Mucosa of descending colon (tissue), 3 donors: ENCODE measurements at regions not wholly inside any gene's neighbourhood (a gene's known extent, or its start where the extent isn't known, plus 50 kb on each side); places are given as distances from the start of the nearest gene placed in this dataset.

Source experiments
- ATAC-seq: fragments of 200-7000 bp; cut with Tn5 transposase; one replicate; pipeline ENCODE4 v1.9.1; 2020; ENCODE audit warnings: mild to moderate bottlenecking, moderate library complexity
- DNase-seq, 3 donors: peaks; one replicate each; pipeline ENCODE4 v3.0.0-alpha.2; 2020
- H3K36me3 ChIP-seq: fragments of 200-600 bp; one replicate; pipeline ENCODE4 v1.8.0; 2021; ENCODE audit warnings: low read depth, mild to moderate bottlenecking
- H3K4me1 ChIP-seq: fragments of 200-600 bp; one replicate; pipeline ENCODE4 v1.8.0; 2021; ENCODE audit warnings: low read depth, mild to moderate bottlenecking
- H3K4me3 ChIP-seq: fragments of 200-600 bp; one replicate; pipeline ENCODE4 v1.8.0; 2021; ENCODE audit warnings: mild to moderate bottlenecking
- H3K9me3 ChIP-seq: fragments of 200-600 bp; one replicate; pipeline ENCODE4 v1.8.0; 2021; ENCODE audit warnings: mild to moderate bottlenecking
- CTCF ChIP-seq: fragments of 200-600 bp; IDR thresholded peaks from one replicate; pipeline ENCODE4 v1.8.0; 2022; ENCODE audit warnings: antibody characterized with exemption, mild to moderate bottlenecking
- intact Hi-C, 2 donors: fragments of 100-400 bp; cut with DNase I in 1 of 2; cut with micrococcal nuclease in 1 of 2; formaldehyde crosslinking; loops; one replicate each; pipeline versions ENCODE4 v1.11.0 to v1.11.1; 2022; cut with DNase I, micrococcal nuclease
- donor health status: DM: no; HTN: no; CAD: no; lungs with moderate emphysema.
- donor health status: DM: no; HTN: no; CAD: no.
- donor health status: DM: no; HTN: yes; CAD: no.

DNA sequence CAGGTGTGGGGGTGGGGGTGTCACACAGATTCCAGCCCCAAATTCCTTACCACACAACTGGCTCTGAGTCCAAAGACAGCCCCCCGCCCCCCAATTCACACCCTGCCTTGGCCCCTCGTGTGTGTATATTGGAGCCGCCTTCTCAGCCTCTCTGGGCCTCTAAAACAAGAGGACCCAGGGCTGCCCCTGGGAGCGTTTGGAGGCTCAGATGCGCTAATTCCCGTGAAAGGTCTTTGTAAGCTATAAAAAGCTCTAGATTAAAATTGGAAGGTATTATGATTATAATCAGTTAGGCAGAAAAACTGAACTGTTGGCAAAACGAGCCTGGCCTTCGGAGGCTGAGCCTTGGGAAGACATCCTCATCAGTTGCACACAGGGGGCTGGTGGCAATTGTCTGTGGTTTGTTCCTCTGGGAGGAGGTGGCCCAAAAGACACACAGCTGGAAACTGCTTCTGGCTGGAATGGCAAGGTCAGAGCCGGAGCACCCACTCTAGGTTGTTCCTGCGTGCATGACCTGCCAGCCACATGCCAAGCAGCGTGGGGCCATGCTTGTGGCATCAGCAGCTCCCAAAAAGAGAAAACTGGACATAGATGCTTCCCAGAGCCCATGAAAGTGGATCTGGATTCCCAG lies 118.5 kb downstream of the PHETA1 start:
- intact Hi-C loops, result no loop called here
- H3K36me3 ChIP-seq, result no peaks in the 10 kb centered on the region

DNA sequence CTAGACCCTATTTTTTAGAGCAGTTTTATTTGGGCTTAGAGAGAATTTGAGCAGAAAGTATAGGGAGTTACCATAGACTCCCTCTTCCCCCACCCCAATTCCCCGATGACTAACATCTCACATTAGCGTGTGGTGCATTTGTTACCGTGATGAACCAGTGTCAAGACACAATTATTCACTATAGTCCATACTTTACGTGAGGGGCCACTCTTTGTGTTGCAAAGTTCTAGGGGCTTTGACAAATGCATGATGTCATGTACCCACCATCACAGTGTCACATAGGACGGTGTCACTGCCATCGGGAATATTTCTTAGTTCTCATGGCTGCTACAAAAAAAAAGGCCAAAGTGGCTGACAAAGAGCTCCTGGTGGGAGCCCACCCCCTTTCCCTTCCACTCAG lies 119.1 kb downstream of the PHETA1 start:
- intact Hi-C loops, result no loop called here
- Histone ChIP-seq H3K4me1 (no peaks in the 10 kb centered on the region), H3K36me3 (no peaks in the 10 kb centered on the region), H3K4me3 (no peak overlapping the region), H3K9me3 (no peaks in the 10 kb centered on the region)
- DNase-seq (no peak), ATAC-seq (no peak)
- TF ChIP-seq CTCF, result no peak

More for the DNA sequence above, 118.5 kb downstream of the PHETA1 start:
- DNase-seq (no peak), ATAC-seq (no peak)
- no peak for TF ChIP-seq CTCF
- Histone ChIP-seq H3K4me3 (no peak overlapping the region), H3K4me1 (no peaks in the 10 kb centered on the region), H3K9me3 (no peaks in the 10 kb centered on the region)

DNA sequence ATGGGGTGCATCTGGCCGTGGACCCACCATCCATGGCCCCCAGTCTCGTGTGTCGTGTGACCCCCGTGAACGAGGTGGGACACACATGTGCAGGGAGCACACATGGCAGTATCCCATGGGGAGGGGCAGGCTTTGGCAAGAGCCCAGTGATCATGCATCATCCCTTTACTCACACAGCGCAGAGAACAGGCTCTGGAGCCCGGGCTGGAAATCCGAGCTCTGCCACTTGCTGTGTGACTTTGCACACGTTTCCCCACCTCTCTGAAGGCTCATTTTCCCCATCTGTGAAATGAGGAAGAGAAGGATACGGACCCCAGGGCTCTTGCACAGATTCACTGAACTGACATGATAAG lies 119.9 kb downstream of the PHETA1 start:
- no peaks in the 10 kb centered on the region for H3K36me3 ChIP-seq
- no peak for ATAC-seq
- no peaks in the 10 kb centered on the region for H3K9me3 ChIP-seq
- no peak for DNase-seq
- intact Hi-C loops, result no loop called here
- no peak overlapping the region for H3K4me3 ChIP-seq
- no peaks in the 10 kb centered on the region for H3K4me1 ChIP-seq
- TF ChIP-seq CTCF, result no peak

DNA sequence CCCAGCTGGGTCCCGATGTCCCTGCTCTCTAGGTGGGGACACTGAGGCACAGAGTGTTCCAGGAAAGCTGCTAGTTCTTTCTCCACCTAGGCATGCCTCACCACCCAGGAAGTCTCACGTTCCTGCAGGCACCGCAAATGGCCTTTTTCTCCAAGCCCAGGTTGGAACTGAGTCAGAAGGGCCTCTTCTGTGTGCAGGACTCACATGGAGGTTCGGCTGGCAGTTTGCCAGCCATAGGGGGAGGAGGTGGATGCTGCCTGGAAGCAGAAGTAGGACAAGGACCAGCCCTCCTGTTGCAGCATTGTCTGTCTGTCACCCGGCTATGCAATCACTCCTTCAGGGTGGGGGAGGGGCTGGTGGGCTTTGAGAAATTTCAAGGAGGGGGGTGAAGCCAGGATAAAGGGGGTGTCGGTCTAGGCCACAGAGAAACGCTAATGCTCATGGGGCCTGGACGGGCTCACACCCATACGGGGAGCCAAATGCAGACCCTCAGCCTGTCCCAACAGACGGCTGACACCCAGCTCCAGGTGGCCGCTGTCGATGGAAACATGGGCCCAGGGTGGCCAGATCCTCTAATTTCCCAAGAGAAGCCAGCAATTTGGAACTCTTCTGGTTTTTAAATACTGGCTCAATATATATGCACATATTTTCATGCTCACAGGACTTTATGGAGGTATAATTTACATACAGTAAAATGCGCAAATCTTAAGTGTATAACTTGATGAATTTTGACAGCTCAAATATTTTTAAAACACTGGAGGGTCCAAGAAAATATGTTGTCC lies 120.5 kb downstream of the PHETA1 start:
- intact Hi-C loops, result no loop called here
- ATAC-seq (no peak), DNase-seq (no peak)
- H3K36me3 ChIP-seq, result no peaks in the 10 kb centered on the region
- TF ChIP-seq CTCF, result no peak
- H3K9me3 ChIP-seq, result no peaks in the 10 kb centered on the region
- no peak overlapping the region for H3K4me3 ChIP-seq
- no peaks in the 10 kb centered on the region for H3K4me1 ChIP-seq

- intact Hi-C loops, result no loop called here
- Histone ChIP-seq H3K4me3 (no peak overlapping the region), H3K9me3 (no peaks in the 10 kb centered on the region), H3K4me1 (no peaks in the 10 kb centered on the region), H3K36me3 (no peaks in the 10 kb centered on the region)
- ATAC-seq, result no peak
- DNase-seq, result no peak
- TF ChIP-seq CTCF, result no peak
These were observed 121.7 kb downstream of the PHETA1 start for GRCh38 chr12:111247083-111247783.
